RWPE1 (cell line): ENCODE measurements at regions not wholly inside any gene's neighbourhood (a gene's known extent, or its start where the extent isn't known, plus 50 kb on each side); places are given as distances from the start of the nearest gene placed in this dataset.
"Not testable (repeated sequence)": the region's sequence is repeated elsewhere in the genome, so short reads cannot be mapped to it uniquely, and the experiment has no call there.

Experiments
- CTCF ChIA-PET: fragments of 350-600 bp; sonication (Branson Sonifier 250); formaldehyde crosslinking; extraction: SDS; loops from one replicate; lab custom pipeline; 2021; lab: Yijun Ruan, JAX
- POLR2A ChIA-PET: fragments of 400-600 bp; formaldehyde crosslinking; extraction: SDS; loops from one replicate; lab custom pipeline; 2020; ENCODE audit warnings: antibody characterized with exemption; ENCODE audit not compliant: low non-redundant PET; lab: Yijun Ruan, JAX
- DNase-seq: peaks from one replicate; pipeline ENCODE4 v3.0.0; 2012; ENCODE audit warnings: low spot score
- H3K27ac ChIP-seq: fragments of 450-650 bp; 2 replicates; pipeline ENCODE4 v1.5.1; 2017
- TF ChIP-seq, protein P1 (sequence below): fragments of 450-650 bp; conservative IDR thresholded peaks from 2 replicates; pipeline ENCODE4 v1.5.1; 2017; ENCODE audit warnings: low read depth, mild to moderate bottlenecking

DNA sequence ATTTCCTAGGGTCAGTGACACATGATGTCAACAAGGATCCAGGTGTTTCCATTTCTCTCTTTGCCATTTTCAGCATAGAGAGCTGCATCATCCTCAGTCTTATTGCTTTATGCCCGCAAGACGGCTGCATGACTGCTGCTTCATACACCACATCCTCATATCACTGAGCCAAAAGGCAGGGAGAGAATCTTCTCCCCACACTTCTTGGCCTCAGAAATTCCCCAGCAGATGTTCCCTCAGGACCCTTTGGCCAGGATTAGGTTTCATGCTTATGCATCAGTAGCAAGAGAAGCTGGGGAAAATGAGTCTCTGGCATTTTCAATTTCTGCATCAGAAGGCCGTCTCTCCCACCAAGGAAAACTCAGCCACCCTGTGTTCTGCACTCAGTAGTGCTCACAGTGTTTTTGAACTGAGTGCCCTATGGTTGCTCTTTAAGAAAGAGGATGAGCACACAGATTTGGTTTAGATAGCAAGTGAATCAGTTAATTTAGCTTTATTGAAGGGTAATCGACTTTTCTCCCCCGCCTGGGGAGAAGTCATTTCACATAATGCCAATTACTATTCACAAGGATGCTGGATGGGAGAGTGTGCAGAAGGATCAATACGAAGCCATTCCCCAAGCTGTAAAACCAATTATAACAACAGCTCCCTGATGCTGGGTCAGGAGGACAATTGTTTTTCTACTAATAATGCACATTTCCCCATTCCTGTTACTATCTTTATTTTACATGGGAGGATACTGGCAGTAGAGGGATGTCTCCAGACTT, 360.2 kb downstream of the HHIPL2 start:
- TF ChIP-seq, protein P1, sequence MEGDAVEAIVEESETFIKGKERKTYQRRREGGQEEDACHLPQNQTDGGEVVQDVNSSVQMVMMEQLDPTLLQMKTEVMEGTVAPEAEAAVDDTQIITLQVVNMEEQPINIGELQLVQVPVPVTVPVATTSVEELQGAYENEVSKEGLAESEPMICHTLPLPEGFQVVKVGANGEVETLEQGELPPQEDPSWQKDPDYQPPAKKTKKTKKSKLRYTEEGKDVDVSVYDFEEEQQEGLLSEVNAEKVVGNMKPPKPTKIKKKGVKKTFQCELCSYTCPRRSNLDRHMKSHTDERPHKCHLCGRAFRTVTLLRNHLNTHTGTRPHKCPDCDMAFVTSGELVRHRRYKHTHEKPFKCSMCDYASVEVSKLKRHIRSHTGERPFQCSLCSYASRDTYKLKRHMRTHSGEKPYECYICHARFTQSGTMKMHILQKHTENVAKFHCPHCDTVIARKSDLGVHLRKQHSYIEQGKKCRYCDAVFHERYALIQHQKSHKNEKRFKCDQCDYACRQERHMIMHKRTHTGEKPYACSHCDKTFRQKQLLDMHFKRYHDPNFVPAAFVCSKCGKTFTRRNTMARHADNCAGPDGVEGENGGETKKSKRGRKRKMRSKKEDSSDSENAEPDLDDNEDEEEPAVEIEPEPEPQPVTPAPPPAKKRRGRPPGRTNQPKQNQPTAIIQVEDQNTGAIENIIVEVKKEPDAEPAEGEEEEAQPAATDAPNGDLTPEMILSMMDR = no peak
- H3K27ac ChIP-seq = no peak overlapping the region
- DNase-seq = no peak
- POLR2A ChIA-PET = no interaction called here
- CTCF ChIA-PET = no interaction called here

DNA sequence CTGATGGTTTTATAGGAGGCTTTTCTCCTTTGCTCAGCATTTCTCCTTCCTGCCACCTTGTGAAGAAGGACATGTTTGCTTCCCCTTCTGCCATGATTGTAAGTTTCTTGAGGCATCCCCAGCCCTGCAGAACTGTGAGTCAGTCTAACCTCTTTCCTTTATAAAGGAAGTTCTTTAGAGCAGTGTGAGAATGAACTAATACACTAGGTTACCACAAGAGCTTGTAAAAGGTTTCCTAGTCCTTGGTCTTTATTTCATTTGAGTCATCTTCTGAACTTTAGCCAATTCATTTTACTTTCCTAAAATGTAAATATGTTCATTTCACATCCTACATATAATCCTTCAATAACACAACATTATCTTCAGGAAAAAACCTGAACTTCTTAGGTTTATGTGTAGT, 365.3 kb downstream of the HHIPL2 start:
- TF ChIP-seq, protein P1 = no peak
- ChIA-PET POLR2A (no interaction called here), CTCF (no interaction called here)
- DNase-seq = no peak
- no peak overlapping the region for H3K27ac ChIP-seq

DNA sequence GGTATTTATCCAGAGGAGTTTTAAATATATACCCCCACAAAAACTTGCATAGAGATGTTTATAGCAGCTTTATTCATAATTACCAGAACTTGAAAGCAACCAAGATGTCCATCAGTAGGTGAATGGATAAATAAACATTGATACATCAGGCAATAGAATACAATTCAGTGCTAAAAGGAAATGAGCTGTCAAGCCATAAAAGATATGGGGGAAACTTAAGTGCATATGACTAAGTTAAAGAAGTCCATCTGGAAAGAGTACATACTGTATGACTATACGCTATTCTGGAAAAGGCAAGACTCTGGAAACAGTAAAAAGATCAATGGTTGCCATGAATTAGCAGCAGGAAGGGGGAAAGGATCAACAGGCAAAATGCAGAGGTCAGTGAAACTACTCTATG, 366.7 kb downstream of the HHIPL2 start:
- TF ChIP-seq, protein P1 = no peak
- ChIA-PET POLR2A (no interaction called here), CTCF (no interaction called here)
- H3K27ac ChIP-seq = no peak overlapping the region
- DNase-seq = no peak

DNA sequence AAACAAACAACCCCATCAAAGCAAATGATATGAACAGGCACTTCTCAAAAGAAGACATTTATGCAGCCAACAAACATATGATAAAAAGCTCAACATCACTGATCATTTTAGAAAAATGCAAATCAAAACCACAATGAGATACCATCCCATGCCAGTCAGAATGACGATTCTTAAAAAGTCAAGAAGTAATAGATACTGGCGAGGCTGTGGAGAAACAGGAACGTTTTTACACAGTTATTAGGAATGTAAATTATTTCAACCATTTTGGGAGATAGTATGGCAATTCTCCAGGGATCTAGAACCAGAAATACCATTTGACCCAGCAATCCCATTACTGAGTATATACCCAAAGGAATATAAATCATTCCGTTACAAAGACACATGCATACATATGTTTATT, 370.4 kb downstream of the HHIPL2 start:
- POLR2A ChIA-PET, H3K27ac ChIP-seq, CTCF ChIA-PET, DNase-seq: not testable (repeated sequence)

DNA sequence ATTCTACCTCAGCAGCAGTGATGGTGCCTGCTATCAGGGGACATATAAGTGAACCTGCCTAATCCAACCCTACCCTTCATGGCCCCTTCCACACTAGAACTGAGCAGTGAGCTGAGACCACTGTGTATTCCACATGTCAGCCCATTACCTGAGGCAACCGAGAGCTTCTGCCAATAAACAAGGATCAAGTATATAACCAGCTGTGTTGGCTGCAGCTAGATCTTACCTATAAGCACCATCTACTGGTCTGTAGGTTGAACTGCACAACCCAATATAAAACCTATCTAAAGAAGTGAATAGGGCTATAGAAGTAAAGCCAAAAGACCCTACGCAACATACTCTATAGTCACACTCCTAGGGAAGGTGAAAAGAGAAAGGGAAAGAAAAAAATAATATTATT, 376.9 kb downstream of the HHIPL2 start:
- no peak overlapping the region for H3K27ac ChIP-seq
- TF ChIP-seq, protein P1 = peak; percentile 28
- CTCF ChIA-PET = interaction anchor here (0.6 kb wide), 3 partner anchors 99 to 1113 kb away, joined by 3 to 5 read pairs (median 3); no protein-coding TSS in a partner anchor
- POLR2A ChIA-PET = no interaction called here
- peak; percentile 5 for DNase-seq

DNA sequence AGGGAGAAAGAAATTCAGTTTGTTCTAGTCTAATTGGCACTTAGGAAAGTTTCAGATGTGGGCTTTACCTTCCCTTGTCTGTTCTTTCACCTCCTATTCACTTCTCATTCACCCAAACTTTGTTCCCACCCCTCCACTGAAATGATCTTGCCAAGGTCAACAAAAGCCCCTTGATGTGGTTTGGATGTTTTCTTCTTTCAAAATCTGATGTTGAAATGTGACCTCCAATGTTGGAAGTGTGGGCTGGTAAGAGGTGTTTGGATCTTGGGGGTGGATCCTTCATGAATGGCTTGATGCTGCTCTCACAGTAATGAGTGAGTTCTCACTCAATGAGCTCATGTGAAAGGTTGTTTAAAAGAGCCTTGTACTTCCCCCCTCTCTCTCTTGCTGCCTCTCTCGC, 379.3 kb downstream of the HHIPL2 start:
- CTCF ChIA-PET = no interaction called here
- POLR2A ChIA-PET = no interaction called here
- TF ChIP-seq, protein P1 = no peak

DNA sequence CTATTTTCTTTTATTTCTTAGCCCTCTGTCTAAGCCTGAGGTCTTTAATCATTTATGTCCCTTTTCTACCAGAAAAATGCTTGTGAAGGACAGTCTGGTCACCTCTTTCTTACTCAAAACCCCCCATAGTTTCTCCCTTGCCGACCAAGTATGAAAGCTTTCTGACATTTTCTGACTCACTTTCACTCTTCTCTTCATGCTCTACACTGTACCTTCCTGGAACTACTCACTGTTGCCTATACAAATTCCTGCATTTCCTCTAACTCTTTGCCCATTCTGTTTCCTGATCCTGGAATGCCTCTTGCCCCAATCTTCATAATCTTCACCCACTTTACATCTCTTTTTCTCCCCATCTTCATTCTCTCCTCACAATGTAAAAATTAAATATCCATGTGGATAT, 380.0 kb downstream of the HHIPL2 start:
- TF ChIP-seq, protein P1 = no peak
- POLR2A ChIA-PET = no interaction called here

More for the DNA sequence above, 379.3 kb downstream of the HHIPL2 start:
- DNase-seq = no peak
- no peak overlapping the region for H3K27ac ChIP-seq

More for the DNA sequence above, 380.0 kb downstream of the HHIPL2 start:
- CTCF ChIA-PET = interaction anchor here (0.5 to 0.9 kb wide), 7 partner anchors 158 to 640 kb away, joined by 3 to 5 read pairs (median 3); no protein-coding TSS in a partner anchor
- no peak for DNase-seq
- no peak overlapping the region for H3K27ac ChIP-seq
